ENCODE measurements at regions not wholly inside any gene's neighbourhood (a gene's known extent, or its start where the extent isn't known, plus 50 kb on each side); places are given as distances from the start of the nearest gene placed in this dataset.

DNA sequence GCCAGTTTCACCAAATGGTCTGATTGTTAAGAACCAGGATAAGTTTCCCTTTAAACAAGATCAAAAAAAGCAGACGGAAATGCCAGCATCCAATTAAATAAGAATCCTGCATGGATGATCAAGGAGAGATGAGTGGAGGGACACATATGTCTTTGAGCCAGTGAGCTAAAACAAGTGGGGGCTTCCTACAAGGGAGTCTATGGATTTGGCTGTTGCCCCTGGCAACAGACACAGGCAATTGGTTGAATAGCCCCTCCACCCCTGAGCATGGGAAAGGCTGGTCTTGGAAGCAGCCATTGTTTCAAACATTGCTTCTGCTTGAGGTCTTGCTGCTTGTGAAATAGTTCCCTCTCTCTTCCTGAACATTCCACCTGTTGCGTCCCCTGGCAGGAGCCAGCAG, 374.7 kb upstream of the ERCC4 start:
- in situ Hi-C loops (cut with MboI; ENCODE audit: low pct_unique_long_range_greater_than_20kb, low sequenced_read_pairs, unreplicated experiment): no loop called here
- TF ChIP-seq, protein P1, sequence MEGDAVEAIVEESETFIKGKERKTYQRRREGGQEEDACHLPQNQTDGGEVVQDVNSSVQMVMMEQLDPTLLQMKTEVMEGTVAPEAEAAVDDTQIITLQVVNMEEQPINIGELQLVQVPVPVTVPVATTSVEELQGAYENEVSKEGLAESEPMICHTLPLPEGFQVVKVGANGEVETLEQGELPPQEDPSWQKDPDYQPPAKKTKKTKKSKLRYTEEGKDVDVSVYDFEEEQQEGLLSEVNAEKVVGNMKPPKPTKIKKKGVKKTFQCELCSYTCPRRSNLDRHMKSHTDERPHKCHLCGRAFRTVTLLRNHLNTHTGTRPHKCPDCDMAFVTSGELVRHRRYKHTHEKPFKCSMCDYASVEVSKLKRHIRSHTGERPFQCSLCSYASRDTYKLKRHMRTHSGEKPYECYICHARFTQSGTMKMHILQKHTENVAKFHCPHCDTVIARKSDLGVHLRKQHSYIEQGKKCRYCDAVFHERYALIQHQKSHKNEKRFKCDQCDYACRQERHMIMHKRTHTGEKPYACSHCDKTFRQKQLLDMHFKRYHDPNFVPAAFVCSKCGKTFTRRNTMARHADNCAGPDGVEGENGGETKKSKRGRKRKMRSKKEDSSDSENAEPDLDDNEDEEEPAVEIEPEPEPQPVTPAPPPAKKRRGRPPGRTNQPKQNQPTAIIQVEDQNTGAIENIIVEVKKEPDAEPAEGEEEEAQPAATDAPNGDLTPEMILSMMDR (IDR thresholded peaks at IDR 0.05; ENCODE audit: extremely low read depth, insufficient read depth, missing control alignments): no peak
- DNase-seq (ENCODE audit: low spot score): no peak

DNA sequence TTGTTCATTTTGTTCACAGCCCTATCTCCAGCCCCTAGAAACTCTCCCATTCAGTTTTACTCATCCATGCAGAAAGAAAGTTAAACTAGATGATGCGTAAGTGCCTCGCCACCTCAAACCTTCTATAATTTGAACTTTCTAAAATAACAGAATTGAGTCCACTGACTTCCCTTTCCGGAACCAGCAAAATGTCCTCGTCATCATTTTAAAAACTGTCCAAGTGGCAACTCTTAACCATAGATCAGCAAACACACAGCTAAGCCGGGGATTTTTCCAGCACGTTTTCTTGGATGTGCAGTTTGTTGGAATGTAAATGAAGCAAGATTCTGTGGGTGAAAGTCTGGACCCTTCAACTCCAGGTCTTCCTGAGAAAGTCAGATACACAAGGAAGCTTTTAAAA, 369.7 kb upstream of the ERCC4 start:
- no peak for DNase-seq (ENCODE audit: low spot score)
- TF ChIP-seq, protein P1 (IDR thresholded peaks at IDR 0.05; ENCODE audit: extremely low read depth, insufficient read depth, missing control alignments): no peak
- in situ Hi-C loops (cut with MboI; ENCODE audit: low pct_unique_long_range_greater_than_20kb, low sequenced_read_pairs, unreplicated experiment): no loop called here

DNA sequence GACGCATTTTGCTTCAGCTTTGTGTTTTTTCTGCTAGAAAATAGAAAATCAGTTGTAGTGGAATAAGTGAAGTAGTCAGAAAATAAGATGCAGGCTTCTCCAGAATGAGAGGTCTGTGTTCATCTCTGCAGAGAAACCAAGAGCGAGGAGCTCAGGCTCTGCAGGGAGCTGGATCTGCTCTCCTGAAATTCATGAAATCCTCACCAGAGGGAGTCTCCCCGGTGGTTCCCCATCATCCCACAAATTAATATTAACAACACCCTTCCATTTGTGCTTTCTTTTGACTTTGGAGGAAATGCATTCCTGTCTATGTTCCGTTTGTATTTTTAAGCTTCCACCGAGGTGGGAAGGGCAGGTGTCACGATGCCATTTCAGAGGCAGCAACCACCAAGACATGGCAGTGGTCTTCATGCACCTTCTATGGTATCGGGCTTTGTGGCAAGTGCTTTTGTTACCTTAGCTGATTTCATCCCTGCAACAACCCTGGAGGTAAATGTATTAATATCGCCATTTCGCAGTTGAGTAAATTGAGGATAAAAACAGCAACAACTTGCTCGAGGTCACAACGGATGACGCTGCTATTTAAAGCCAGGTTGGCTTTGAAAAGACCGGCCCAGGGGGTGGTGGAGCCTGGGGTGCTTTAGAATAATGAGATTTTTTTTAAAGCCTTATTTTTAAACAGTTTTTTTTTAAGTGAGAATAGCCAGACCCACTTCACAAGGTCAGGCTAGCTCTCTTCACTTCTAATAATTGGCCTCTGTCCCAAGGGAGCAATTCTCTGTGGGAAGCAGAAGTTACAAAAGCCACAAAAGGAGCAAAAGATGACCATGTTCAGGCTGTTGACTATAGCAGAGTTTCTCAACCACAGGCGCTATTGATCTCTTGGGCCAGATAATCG, 367.6 kb upstream of the ERCC4 start:
- DNase-seq (ENCODE audit: low spot score): no peak
- TF ChIP-seq, protein P1 (IDR thresholded peaks at IDR 0.05; ENCODE audit: extremely low read depth, insufficient read depth, missing control alignments): no peak
- in situ Hi-C loops (cut with MboI; ENCODE audit: low pct_unique_long_range_greater_than_20kb, low sequenced_read_pairs, unreplicated experiment): no loop called here

DNA sequence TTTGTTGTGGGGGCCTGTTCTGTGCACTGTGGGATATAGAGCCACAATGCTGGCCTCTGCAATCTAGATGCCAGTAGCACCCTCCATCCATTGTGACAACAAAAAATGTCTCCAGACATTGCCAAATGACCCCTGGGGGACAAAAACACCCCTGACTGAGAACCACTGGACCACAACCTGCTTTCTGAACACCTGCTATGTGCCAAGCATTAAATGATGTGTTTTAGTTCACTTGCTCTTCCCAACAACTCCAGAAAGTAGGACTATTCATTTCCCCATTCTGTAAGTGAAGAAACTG, 367.0 kb upstream of the ERCC4 start:
- TF ChIP-seq, protein P1 (IDR thresholded peaks at IDR 0.05; ENCODE audit: extremely low read depth, insufficient read depth, missing control alignments): no peak
- DNase-seq (ENCODE audit: low spot score): no peak
- in situ Hi-C loops (cut with MboI; ENCODE audit: low pct_unique_long_range_greater_than_20kb, low sequenced_read_pairs, unreplicated experiment): no loop called here

DNA sequence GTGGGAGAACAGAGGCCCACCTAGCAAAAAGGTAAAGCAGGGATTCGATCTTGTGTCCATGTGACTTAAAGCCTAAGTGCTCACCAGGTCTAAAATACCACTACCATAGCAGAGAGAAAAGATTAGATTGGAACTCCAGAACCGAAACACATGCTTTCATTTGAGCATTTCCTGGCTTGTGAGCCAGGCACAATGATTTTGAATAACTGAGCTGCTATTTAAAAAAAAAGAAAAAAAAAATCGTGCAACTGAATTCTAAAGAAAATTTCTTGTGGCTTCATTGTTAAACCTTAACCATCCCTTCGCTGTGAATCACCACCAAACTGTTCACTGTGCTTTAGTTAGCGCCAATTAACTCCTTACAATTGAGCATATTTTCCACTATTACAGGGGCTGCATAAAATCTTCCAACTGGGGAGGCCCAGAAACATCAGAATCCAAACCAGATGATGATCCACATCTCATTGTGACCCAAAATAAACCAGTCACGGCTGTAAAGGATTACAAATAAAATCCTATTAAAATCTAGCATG, 366.4 kb upstream of the ERCC4 start:
- no peak for DNase-seq (ENCODE audit: low spot score)
- TF ChIP-seq, protein P1 (IDR thresholded peaks at IDR 0.05; ENCODE audit: extremely low read depth, insufficient read depth, missing control alignments): no peak
- in situ Hi-C loops (cut with MboI; ENCODE audit: low pct_unique_long_range_greater_than_20kb, low sequenced_read_pairs, unreplicated experiment): no loop called here

DNA sequence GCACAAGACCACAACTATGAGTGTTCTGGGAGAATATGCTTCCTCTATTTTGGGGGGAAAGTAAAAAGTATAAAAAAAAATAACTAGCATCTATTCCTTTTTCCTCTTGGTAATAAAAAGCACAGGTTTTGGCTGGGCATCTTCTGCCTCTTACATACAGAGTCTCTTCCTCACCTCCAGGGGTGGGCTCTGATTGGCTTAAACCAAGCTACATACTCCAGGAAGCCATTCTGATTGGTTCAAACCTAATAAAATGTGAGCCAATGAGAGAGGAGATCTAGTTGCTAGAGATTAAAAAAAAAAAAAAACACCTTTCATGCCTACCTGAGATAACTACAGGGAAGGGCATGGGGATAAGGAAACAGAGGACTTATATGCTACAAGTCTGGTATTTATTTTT, 365.9 kb upstream of the ERCC4 start:
- TF ChIP-seq, protein P1 (IDR thresholded peaks at IDR 0.05; ENCODE audit: extremely low read depth, insufficient read depth, missing control alignments): no peak
- in situ Hi-C loops (cut with MboI; ENCODE audit: low pct_unique_long_range_greater_than_20kb, low sequenced_read_pairs, unreplicated experiment): no loop called here
- DNase-seq (ENCODE audit: low spot score): no peak
